Retinal pigment epithelial cell (primary cell): ENCODE measurements at regions not wholly inside any gene's neighbourhood (a gene's known extent, or its start where the extent isn't known, plus 50 kb on each side); places are given as distances from the start of the nearest gene placed in this dataset.
"Not testable (repeated sequence)": the region's sequence is repeated elsewhere in the genome, so short reads cannot be mapped to it uniquely, and the experiment has no call there.

ENCODE experiments used
- DNase-seq: peaks from one replicate; pipeline ENCODE4 v3.0.0-alpha.2; 2010; ENCODE audit warnings: low read depth
- H3K4me3 ChIP-seq: 2 replicates; pipeline ENCODE4 v1.5.1; 2011; ENCODE audit warnings: mild to moderate bottlenecking, low read length, control low read depth, moderate library complexity
- TF ChIP-seq, protein P1 (sequence below): conservative IDR thresholded peaks from 2 replicates; pipeline ENCODE4 v1.5.1; 2011; ENCODE audit warnings: low read depth, low read length, control low read depth, inconsistent platforms

GRCh38 chr20:53810661-53811355 is 217.2 kb upstream of the ZNF217 start:
- no peak overlapping the region for H3K4me3 ChIP-seq
- DNase-seq: no peak
- TF ChIP-seq, protein P1, sequence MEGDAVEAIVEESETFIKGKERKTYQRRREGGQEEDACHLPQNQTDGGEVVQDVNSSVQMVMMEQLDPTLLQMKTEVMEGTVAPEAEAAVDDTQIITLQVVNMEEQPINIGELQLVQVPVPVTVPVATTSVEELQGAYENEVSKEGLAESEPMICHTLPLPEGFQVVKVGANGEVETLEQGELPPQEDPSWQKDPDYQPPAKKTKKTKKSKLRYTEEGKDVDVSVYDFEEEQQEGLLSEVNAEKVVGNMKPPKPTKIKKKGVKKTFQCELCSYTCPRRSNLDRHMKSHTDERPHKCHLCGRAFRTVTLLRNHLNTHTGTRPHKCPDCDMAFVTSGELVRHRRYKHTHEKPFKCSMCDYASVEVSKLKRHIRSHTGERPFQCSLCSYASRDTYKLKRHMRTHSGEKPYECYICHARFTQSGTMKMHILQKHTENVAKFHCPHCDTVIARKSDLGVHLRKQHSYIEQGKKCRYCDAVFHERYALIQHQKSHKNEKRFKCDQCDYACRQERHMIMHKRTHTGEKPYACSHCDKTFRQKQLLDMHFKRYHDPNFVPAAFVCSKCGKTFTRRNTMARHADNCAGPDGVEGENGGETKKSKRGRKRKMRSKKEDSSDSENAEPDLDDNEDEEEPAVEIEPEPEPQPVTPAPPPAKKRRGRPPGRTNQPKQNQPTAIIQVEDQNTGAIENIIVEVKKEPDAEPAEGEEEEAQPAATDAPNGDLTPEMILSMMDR: no peak

- no peak for DNase-seq
- TF ChIP-seq, protein P1: no peak
- no peak overlapping the region for H3K4me3 ChIP-seq
Observed at GRCh38 chr20:53809728-53810365, 216.2 kb upstream of the ZNF217 start.

DNA sequence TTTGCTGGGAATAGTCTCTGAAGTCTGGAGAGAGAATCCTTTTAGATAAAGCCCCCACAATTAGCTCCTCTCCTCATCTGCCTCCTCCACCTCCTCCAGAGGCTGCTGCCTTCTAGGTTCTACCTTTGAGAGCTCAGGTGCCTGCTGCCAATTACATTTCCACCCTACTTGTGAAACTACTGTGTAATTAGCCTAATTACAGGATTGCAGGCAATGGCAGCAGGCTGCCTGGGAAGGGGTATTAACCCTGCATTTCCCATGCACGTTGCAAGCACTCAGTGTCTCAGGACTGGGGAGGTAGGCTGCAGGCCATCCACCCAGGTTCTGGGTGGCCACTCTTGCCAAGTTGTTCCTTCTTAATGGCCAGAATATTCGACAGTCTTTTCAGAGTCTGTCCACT is 215.6 kb upstream of the ZNF217 start:
- TF ChIP-seq, protein P1: no peak
- H3K4me3 ChIP-seq: no peak overlapping the region
- DNase-seq: no peak

DNA sequence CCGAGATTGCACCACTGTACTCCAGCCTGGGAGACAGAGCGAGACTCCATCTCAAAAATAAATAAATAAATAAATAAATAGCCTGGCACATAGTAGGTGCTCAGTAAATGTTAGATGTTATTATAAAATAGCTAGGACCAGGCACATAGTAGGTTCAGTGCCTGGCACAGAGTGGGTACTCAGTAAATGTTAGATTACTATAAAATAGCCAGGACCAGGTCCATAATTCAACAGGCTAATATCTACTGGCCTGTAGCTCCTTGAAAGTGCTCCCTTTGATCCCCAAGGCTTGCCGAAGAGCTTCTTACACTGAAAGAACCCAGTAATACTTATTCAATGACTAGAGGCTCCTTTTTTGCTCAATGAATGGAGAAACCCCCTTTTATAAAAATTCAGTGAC is 215.1 kb upstream of the ZNF217 start:
- TF ChIP-seq, protein P1: no peak
- DNase-seq: no peak
- no peak overlapping the region for H3K4me3 ChIP-seq

GRCh38 chr20:53808302-53808701 is 214.7 kb upstream of the ZNF217 start:
- DNase-seq: not testable (repeated sequence)

DNA sequence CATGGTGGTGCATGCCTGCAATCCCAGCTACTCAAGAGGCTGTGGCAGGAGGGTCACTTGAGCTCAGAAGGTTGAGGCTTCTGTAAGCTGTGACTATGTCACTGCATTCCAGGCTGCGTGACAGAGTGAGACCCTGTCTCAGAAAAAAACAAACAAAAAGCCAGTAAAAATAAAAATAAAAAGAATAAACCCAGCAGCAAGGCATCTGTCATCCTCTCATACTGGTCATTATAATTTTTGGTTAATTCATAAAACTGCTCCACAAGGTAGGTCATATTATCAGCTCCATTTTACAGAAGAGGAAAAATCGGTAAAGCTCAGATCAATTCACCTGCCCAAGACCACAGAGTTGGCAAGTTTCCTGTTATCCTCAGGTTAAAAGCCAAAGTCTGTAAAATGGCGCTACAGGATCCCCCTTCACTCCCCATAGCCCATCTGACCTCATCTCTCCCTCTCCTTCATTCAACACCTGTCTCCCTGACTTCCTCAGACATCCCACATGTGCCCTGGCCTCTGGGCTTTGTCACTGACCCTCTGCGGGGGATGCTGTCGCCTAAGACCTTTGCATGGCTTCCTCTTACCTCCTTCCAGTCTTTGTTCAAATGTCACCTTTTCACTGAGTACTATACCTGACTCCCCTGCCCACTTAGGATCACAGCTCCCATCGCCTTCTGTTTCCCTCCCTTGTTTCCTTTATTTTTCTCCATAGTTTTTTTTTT is 213.2 kb upstream of the ZNF217 start:
- TF ChIP-seq, protein P1: no peak
- DNase-seq: no peak
- no peak overlapping the region for H3K4me3 ChIP-seq

More at GRCh38 chr20:53808302-53808701, 214.7 kb upstream of the ZNF217 start:
- H3K4me3 ChIP-seq: not testable (repeated sequence)

- H3K4me3 ChIP-seq: no peak overlapping the region
- TF ChIP-seq, protein P1: no peak
- DNase-seq: no peak
Observed at GRCh38 chr20:53805895-53806384, 212.3 kb upstream of the ZNF217 start.
